ENCODE measurements at regions not wholly inside any gene's neighbourhood (a gene's known extent, or its start where the extent isn't known, plus 50 kb on each side); places are given as distances from the start of the nearest gene placed in this dataset.
"Not testable (repeated sequence)": the region's sequence is repeated elsewhere in the genome, so short reads cannot be mapped to it uniquely, and the experiment has no call there.

GRCh38 chr12:131658605-131659004 lies 52.3 kb upstream of the SFSWAP start:
- not testable (repeated sequence) for H3K4me3 Mint-ChIP-seq; H3K36me3 Mint-ChIP-seq (ENCODE audit: insufficient read depth); H3K4me1 Mint-ChIP-seq (ENCODE audit: low read depth in 2 of 2); H3K9me3 Mint-ChIP-seq; H3K27ac Mint-ChIP-seq; DNase-seq; ATAC-seq (replicated peaks)
- peaks cover 7 to 26% of the 10 kb centered on the region in 2 donors for H3K27me3 Mint-ChIP-seq

- H3K27me3 Mint-ChIP-seq = peaks cover 7 to 26% of the 10 kb centered on the region in 2 donors
- not testable (repeated sequence) for H3K36me3 Mint-ChIP-seq (ENCODE audit: insufficient read depth); H3K9me3 Mint-ChIP-seq; ATAC-seq (replicated peaks); H3K27ac Mint-ChIP-seq; H3K4me3 Mint-ChIP-seq; DNase-seq; H3K4me1 Mint-ChIP-seq (ENCODE audit: low read depth in 2 of 2)
These were observed 51.4 kb upstream of the SFSWAP start for GRCh38 chr12:131659484-131659883.

GRCh38 chr12:131659976-131660375 lies 50.9 kb upstream of the SFSWAP start:
- H3K9me3 Mint-ChIP-seq; DNase-seq; H3K4me1 Mint-ChIP-seq (ENCODE audit: low read depth in 2 of 2); H3K27ac Mint-ChIP-seq; H3K36me3 Mint-ChIP-seq (ENCODE audit: insufficient read depth); ATAC-seq (replicated peaks): not testable (repeated sequence)
- Mint-ChIP-seq H3K27me3 (peaks cover 7 to 26% of the 10 kb centered on the region in 2 donors), H3K4me3 (peak overlapping the region in 1 of 2 donors; percentile 36)

- peaks cover 7 to 26% of the 10 kb centered on the region in 2 donors for H3K27me3 Mint-ChIP-seq
- not testable (repeated sequence) for H3K36me3 Mint-ChIP-seq (ENCODE audit: insufficient read depth); ATAC-seq (replicated peaks); DNase-seq; H3K27ac Mint-ChIP-seq; H3K9me3 Mint-ChIP-seq; H3K4me1 Mint-ChIP-seq (ENCODE audit: low read depth in 2 of 2)
- H3K4me3 Mint-ChIP-seq = peak overlapping the region in 1 of 2 donors; percentile 36
These were observed 50.5 kb upstream of the SFSWAP start for GRCh38 chr12:131660401-131660800.

Data from effector memory CD8-positive, alpha-beta T cell (primary cell).